GM21825 (cell line): ENCODE measurements at regions not wholly inside any gene's neighbourhood (a gene's known extent, or its start where the extent isn't known, plus 50 kb on each side); places are given as distances from the start of the nearest gene placed in this dataset.

Experiments
- ATAC-seq: cut with Tn5 transposase; IDR thresholded peaks from one replicate; pipeline ENCODE4 v1.9.1; 2021; ENCODE audit warnings: mild to moderate bottlenecking, moderate library complexity; ENCODE audit not compliant: unreplicated experiment

- no peak for ATAC-seq
Observed at GRCh38 chr7:142606081-142606480, 143.2 kb upstream of the PRSS1 start.

DNA sequence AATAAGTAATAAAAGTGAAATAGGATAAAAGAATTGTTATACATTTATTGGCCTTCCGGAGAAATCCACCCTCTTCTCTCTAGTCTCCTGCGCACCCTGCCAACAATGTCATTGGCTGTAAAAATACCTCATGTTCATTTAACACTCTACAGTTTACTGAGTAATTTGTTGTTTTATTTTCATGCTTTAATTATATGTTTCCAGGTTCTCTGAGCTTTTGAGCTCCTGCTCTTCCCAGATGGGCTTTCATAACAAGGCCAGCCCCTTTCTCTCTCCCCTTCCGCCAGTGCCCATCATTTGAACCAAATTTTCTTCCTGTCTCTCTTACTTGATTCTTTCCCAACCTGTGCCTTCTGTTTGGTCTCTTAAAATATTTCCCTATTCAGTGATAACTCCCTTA is 144.6 kb upstream of the PRSS1 start:
- no peak for ATAC-seq

- no peak for ATAC-seq
Observed at GRCh38 chr7:142603870-142604448, 145.3 kb upstream of the PRSS1 start.

GRCh38 chr7:142602756-142603155 is 146.5 kb upstream of the PRSS1 start:
- ATAC-seq, result no peak

- ATAC-seq, result no peak
Observed at GRCh38 chr7:142602183-142602582, 147.1 kb upstream of the PRSS1 start.

DNA sequence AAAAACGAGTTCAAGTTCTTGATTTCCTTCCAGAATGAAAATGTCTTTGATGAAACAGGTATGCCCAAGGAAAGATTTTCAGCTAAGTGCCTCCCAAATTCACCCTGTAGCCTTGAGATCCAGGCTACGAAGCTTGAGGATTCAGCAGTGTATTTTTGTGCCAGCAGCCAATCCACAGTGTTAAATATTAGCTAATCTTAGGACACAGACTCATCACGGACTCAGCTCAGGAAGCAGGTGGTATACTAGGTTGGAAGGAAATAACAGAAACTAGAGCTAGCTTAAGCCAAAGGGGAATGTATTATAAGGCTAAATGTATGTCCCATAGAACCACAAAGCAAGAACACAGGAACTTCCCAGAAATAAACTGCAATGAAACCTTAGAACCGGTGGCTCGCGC is 151.0 kb upstream of the PRSS1 start:
- no peak for ATAC-seq

DNA sequence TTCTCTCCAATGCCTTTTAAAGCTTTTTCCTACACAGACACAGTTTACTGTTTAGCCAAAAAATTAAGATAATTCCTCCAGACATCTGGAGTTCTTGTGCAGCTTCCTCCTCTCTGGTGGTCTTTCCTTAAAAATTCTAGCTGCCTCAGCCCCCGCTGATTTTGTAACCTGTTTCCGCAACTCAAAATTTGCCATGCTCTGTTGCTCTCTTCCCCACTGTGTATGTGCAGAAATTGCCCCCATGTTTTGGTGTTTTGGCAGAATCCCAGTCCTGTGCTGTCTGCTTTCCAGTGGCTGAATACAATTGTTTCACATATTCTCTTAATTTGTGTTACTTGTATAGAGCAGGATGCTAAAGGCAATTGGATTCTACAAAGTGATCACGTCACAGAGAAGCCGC is 151.7 kb upstream of the PRSS1 start:
- no peak for ATAC-seq

- no peak for ATAC-seq
Observed at GRCh38 chr7:142595816-142596516, 153.3 kb upstream of the PRSS1 start.

DNA sequence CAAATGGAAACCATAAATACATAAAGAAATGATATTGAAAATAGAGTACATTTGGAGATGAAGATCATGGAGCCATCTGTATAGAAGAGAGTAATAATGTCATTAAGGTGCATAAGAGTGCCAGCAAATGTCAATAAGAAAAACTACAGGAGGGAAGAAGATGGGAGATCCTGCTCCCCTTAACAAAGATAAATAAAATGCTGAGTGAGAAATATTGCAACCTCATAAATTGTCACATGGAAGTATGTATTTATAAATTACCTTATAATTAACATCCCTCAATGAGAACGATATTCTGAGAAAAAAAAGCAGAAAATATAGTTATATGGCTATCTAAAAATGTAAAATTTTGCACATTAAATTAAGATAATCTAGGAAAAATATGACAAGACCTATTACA is 155.2 kb upstream of the PRSS1 start:
- no peak for ATAC-seq

DNA sequence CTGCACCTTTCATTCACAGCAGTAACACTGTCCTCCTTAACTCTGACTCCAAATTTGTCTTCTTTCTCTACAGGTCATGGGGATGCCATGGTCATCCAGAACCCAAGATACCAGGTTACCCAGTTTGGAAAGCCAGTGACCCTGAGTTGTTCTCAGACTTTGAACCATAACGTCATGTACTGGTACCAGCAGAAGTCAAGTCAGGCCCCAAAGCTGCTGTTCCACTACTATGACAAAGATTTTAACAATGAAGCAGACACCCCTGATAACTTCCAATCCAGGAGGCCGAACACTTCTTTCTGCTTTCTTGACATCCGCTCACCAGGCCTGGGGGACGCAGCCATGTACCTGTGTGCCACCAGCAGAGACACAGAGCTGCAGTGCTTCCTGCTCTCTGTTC is 156.2 kb upstream of the PRSS1 start:
- no peak for ATAC-seq

DNA sequence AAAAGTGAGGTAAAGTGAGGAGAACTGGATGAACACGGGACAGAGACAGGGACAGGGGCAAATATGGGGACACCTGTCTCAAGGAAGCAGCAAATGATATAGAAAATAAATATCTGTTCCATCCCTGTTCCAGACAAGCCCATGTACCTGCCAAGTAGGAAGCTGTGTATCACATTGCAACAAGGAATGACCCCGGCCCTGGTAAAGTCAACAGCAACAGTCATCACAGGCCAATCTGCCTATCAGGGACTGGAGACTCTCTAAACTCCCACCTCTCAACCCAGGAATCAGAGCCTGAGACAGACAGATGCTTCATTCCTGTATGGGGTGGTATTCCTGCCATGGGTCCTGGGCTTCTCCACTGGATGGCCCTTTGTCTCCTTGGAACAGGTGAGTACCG is 156.6 kb upstream of the PRSS1 start:
- no peak for ATAC-seq

GRCh38 chr7:142592231-142592630 is 157.0 kb upstream of the PRSS1 start:
- no peak for ATAC-seq

DNA sequence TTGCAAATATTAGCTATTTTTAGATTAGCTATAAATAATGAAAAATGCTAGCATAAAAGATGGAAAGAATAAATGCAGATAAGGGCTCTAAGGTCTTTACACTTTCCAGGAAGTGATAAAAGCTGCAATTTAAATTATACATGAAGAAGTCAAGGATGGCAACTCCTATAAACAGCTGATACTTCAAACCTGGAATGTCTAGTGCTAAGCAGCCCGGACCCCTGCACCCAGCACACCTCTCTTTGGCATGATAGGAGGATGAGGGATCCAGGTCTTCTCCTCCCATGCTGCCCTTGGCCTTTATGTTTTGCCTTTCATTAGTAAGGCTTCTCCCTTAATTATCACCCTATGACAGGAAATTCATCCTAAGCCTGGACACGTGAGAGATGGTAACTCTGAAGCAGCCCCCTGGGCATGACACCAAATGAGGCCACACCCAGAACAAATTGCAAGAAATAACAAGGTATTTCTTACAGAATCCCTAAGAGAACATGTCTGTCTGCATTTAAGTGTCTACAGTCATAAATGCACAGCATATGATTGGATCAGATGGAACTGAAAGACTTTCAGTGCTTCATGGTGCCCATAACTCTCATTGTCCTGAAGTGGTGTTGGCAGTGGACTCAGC is 158.3 kb upstream of the PRSS1 start:
- ATAC-seq, result no peak

GRCh38 chr7:142590077-142590476 is 159.2 kb upstream of the PRSS1 start:
- ATAC-seq, result no peak

- ATAC-seq, result peak; percentile 72
Observed at GRCh38 chr7:142587578-142588191, 161.6 kb upstream of the PRSS1 start.

- ATAC-seq, result no peak
Observed at GRCh38 chr7:142586611-142587010, 162.7 kb upstream of the PRSS1 start.

- ATAC-seq, result no peak
Observed at GRCh38 chr7:142585425-142585824, 163.8 kb upstream of the PRSS1 start.

DNA sequence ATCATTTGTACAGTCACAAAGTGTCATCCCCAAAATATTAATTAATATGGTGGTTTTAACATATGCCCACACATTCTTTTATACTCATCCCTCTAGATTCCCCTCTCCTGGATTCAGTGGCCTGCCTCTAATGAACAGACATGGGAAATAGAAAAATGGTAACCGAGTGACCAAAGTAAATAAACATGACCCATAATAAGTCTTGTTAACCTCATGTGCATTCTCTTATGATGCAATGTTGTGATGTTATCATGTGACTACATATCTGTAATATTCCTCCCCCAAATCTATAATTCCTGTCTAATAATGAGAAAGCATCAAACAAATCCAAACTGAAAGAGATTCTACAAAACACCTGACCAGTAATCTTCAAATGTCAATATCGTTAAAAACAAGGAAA is 164.5 kb upstream of the PRSS1 start:
- no peak for ATAC-seq

- peak; percentile 52 for ATAC-seq
Observed at GRCh38 chr7:142583446-142583845, 165.8 kb upstream of the PRSS1 start.

- ATAC-seq, result no peak
Observed at GRCh38 chr7:142582351-142582750, 166.9 kb upstream of the PRSS1 start.

- ATAC-seq, result peak; percentile 82
Observed at GRCh38 chr7:142581341-142581740, 167.9 kb upstream of the PRSS1 start.

- peak; percentile 36 for ATAC-seq
Observed at GRCh38 chr7:142579946-142580345, 169.3 kb upstream of the PRSS1 start.
